Activated T-helper 1 cell treated with anti-CD3 and anti-CD28 coated beads, Interleukin-12 subunit alpha, Interleukin-12 subunit beta, Interleukin-2, Interleukin-4 antibody, amounts not matched to agents 30 ng/mL and 10 ng/mL and 1 ng/mL, durations not matched to agents 14 hours and 24 hours and 36 hours (primary cell): ENCODE measurements at regions not wholly inside any gene's neighbourhood (a gene's known extent, or its start where the extent isn't known, plus 50 kb on each side); places are given as distances from the start of the nearest gene placed in this dataset.
"Not testable (repeated sequence)": the region's sequence is repeated elsewhere in the genome, so short reads cannot be mapped to it uniquely, and the experiment has no call there.

Experiments used
- DNase-seq: peaks from one replicate; pipeline ENCODE4 v3.0.0; 2021; ENCODE audit warnings: low spot score
- H3K27ac Mint-ChIP-seq: one replicate; pipeline ENCODE4 v1.8.0; 2021; ENCODE audit warnings: mild to moderate bottlenecking, mixed read lengths
- H3K27me3 Mint-ChIP-seq: one replicate; pipeline ENCODE4 v1.8.0; 2022; ENCODE audit warnings: mild to moderate bottlenecking, moderate library complexity, mixed read lengths; ENCODE audit not compliant: insufficient read depth
- H3K36me3 Mint-ChIP-seq: one replicate; pipeline ENCODE4 v1.8.0; 2021; ENCODE audit warnings: low read depth, mixed read lengths
- H3K4me1 Mint-ChIP-seq: one replicate; pipeline ENCODE4 v1.8.0; 2021; ENCODE audit warnings: low read depth, mixed read lengths
- H3K4me3 Mint-ChIP-seq: one replicate; pipeline ENCODE4 v1.8.0; 2021; ENCODE audit warnings: mild to moderate bottlenecking, moderate library complexity, mixed read lengths
- H3K9me3 Mint-ChIP-seq: one replicate; pipeline ENCODE4 v1.8.0; 2021; ENCODE audit warnings: mixed read lengths
- intact Hi-C: fragments of 100-400 bp; cut with micrococcal nuclease; formaldehyde crosslinking; loops from one replicate; pipeline ENCODE4 v1.15.1; 2024

GRCh38 chr9:25094518-25094917 is 548.8 kb upstream of the IZUMO3 start:
- H3K4me3 Mint-ChIP-seq = no peak overlapping the region
- no peaks in the 10 kb centered on the region for H3K4me1 Mint-ChIP-seq
- no peak for DNase-seq
- H3K27ac Mint-ChIP-seq = no peak overlapping the region
- H3K36me3 Mint-ChIP-seq = no peaks in the 10 kb centered on the region
- H3K27me3 Mint-ChIP-seq = no peaks in the 10 kb centered on the region
- intact Hi-C loops = no loop called here
- H3K9me3 Mint-ChIP-seq = peaks cover 12% of the 10 kb centered on the region

- no peak for DNase-seq
- Mint-ChIP-seq H3K9me3 (peaks cover 13% of the 10 kb centered on the region), H3K36me3 (no peaks in the 10 kb centered on the region), H3K4me3 (no peak overlapping the region), H3K4me1 (no peaks in the 10 kb centered on the region), H3K27ac (no peak overlapping the region), H3K27me3 (no peaks in the 10 kb centered on the region)
- intact Hi-C loops = no loop called here
Observed at GRCh38 chr9:25078202-25078601, 532.5 kb upstream of the IZUMO3 start.

- DNase-seq = no peak
- Mint-ChIP-seq H3K4me3 (no peak overlapping the region), H3K36me3 (no peaks in the 10 kb centered on the region), H3K9me3 (peaks cover 16% of the 10 kb centered on the region), H3K27ac (no peak overlapping the region), H3K4me1 (no peaks in the 10 kb centered on the region), H3K27me3 (no peaks in the 10 kb centered on the region)
- intact Hi-C loops = no loop called here
Observed at GRCh38 chr9:25048098-25048724, 502.5 kb upstream of the IZUMO3 start.

GRCh38 chr9:25045469-25045868 is 499.8 kb upstream of the IZUMO3 start:
- H3K4me3 Mint-ChIP-seq, H3K36me3 Mint-ChIP-seq, intact Hi-C loops, DNase-seq, H3K27ac Mint-ChIP-seq, H3K27me3 Mint-ChIP-seq, H3K4me1 Mint-ChIP-seq: not testable (repeated sequence)
- peaks cover 24% of the 10 kb centered on the region for H3K9me3 Mint-ChIP-seq

- Mint-ChIP-seq H3K9me3 (peaks cover 15% of the 10 kb centered on the region), H3K27ac (no peak overlapping the region), H3K4me3 (no peak overlapping the region), H3K4me1 (no peaks in the 10 kb centered on the region), H3K36me3 (no peaks in the 10 kb centered on the region), H3K27me3 (no peaks in the 10 kb centered on the region)
- no peak for DNase-seq
- intact Hi-C loops = no loop called here
Observed at GRCh38 chr9:25029743-25030142, 484.0 kb upstream of the IZUMO3 start.

GRCh38 chr9:25025686-25026085 is 480.0 kb upstream of the IZUMO3 start:
- Mint-ChIP-seq H3K36me3 (no peaks in the 10 kb centered on the region), H3K4me1 (no peaks in the 10 kb centered on the region), H3K4me3 (no peak overlapping the region), H3K27ac (no peak overlapping the region), H3K27me3 (no peaks in the 10 kb centered on the region), H3K9me3 (peaks cover 38% of the 10 kb centered on the region)
- no peak for DNase-seq
- intact Hi-C loops = no loop called here

GRCh38 chr9:25025156-25025555 is 479.5 kb upstream of the IZUMO3 start:
- H3K9me3 Mint-ChIP-seq = peaks cover 38% of the 10 kb centered on the region
- intact Hi-C loops = no loop called here
- no peaks in the 10 kb centered on the region for H3K27me3 Mint-ChIP-seq

GRCh38 chr9:25017779-25018178 is 472.1 kb upstream of the IZUMO3 start:
- DNase-seq = no peak
- Mint-ChIP-seq H3K36me3 (no peaks in the 10 kb centered on the region), H3K4me3 (no peak overlapping the region), H3K9me3 (peaks cover 22% of the 10 kb centered on the region), H3K27ac (no peak overlapping the region), H3K27me3 (no peaks in the 10 kb centered on the region), H3K4me1 (no peaks in the 10 kb centered on the region)
- intact Hi-C loops = no loop called here

More at GRCh38 chr9:25025156-25025555, 479.5 kb upstream of the IZUMO3 start:
- H3K36me3 Mint-ChIP-seq = no peaks in the 10 kb centered on the region
- H3K4me3 Mint-ChIP-seq = no peak overlapping the region
- H3K4me1 Mint-ChIP-seq = no peaks in the 10 kb centered on the region
- DNase-seq = no peak
- H3K27ac Mint-ChIP-seq = no peak overlapping the region

- intact Hi-C loops = no loop called here
- no peak for DNase-seq
- Mint-ChIP-seq H3K4me3 (no peak overlapping the region), H3K4me1 (no peaks in the 10 kb centered on the region), H3K27me3 (no peaks in the 10 kb centered on the region), H3K36me3 (no peaks in the 10 kb centered on the region), H3K27ac (no peak overlapping the region), H3K9me3 (peaks cover 11% of the 10 kb centered on the region)
Observed at GRCh38 chr9:25010027-25010662, 464.4 kb upstream of the IZUMO3 start.

GRCh38 chr9:25003686-25004085 is 458.0 kb upstream of the IZUMO3 start:
- intact Hi-C loops = no loop called here
- no peak overlapping the region for H3K4me3 Mint-ChIP-seq
- no peak overlapping the region for H3K27ac Mint-ChIP-seq
- no peak for DNase-seq
- H3K36me3 Mint-ChIP-seq = no peaks in the 10 kb centered on the region
- peaks cover 26% of the 10 kb centered on the region for H3K9me3 Mint-ChIP-seq
- no peaks in the 10 kb centered on the region for H3K4me1 Mint-ChIP-seq
- no peaks in the 10 kb centered on the region for H3K27me3 Mint-ChIP-seq

- intact Hi-C loops = no loop called here
- H3K27ac Mint-ChIP-seq = no peak overlapping the region
- DNase-seq = no peak
- H3K4me3 Mint-ChIP-seq = no peak overlapping the region
- peaks cover 20% of the 10 kb centered on the region for H3K9me3 Mint-ChIP-seq
- no peaks in the 10 kb centered on the region for H3K36me3 Mint-ChIP-seq
- H3K4me1 Mint-ChIP-seq = no peaks in the 10 kb centered on the region
- no peaks in the 10 kb centered on the region for H3K27me3 Mint-ChIP-seq
Observed at GRCh38 chr9:24986331-24986730, 440.6 kb upstream of the IZUMO3 start.

GRCh38 chr9:24970780-24971179 is 425.1 kb upstream of the IZUMO3 start:
- peaks cover 26% of the 10 kb centered on the region for H3K9me3 Mint-ChIP-seq
- DNase-seq, H3K27me3 Mint-ChIP-seq, H3K27ac Mint-ChIP-seq, H3K36me3 Mint-ChIP-seq, H3K4me1 Mint-ChIP-seq, intact Hi-C loops, H3K4me3 Mint-ChIP-seq: not testable (repeated sequence)

- no peak overlapping the region for H3K27ac Mint-ChIP-seq
- H3K4me3 Mint-ChIP-seq = no peak overlapping the region
- peaks cover 27% of the 10 kb centered on the region for H3K9me3 Mint-ChIP-seq
- no peaks in the 10 kb centered on the region for H3K4me1 Mint-ChIP-seq
- no peaks in the 10 kb centered on the region for H3K27me3 Mint-ChIP-seq
- intact Hi-C loops = no loop called here
- DNase-seq = no peak
- no peaks in the 10 kb centered on the region for H3K36me3 Mint-ChIP-seq
Observed at GRCh38 chr9:24961762-24962161, 416.1 kb upstream of the IZUMO3 start.

- no peak for DNase-seq
- Mint-ChIP-seq H3K27me3 (no peaks in the 10 kb centered on the region), H3K4me3 (no peak overlapping the region), H3K4me1 (no peaks in the 10 kb centered on the region), H3K36me3 (no peaks in the 10 kb centered on the region), H3K9me3 (peaks cover 18% of the 10 kb centered on the region), H3K27ac (no peak overlapping the region)
- intact Hi-C loops = no loop called here
Observed at GRCh38 chr9:24953070-24953469, 407.4 kb upstream of the IZUMO3 start.
